Breast epithelium (tissue), 4 donors: ENCODE measurements at regions not wholly inside any gene's neighbourhood (a gene's known extent, or its start where the extent isn't known, plus 50 kb on each side); places are given as distances from the start of the nearest gene placed in this dataset.

Experiments used
- DNase-seq, 2 donors: peaks; one replicate each; pipeline ENCODE4 v3.0.0-alpha.2; 2019; ENCODE audit warnings: low spot score in 2 of 2
- H3K27ac ChIP-seq, 2 donors: fragments of 200-600 bp; sonication (generic) in 1 of 2; one replicate each; pipeline ENCODE4 v1.5.1; 2016 to 2019; ENCODE audit warnings: mild to moderate bottlenecking in 1 of 2
- H3K27me3 ChIP-seq, 2 donors: fragments of 200-600 bp; sonication (generic) in 1 of 2; one replicate each; pipeline versions ENCODE4 v1.5.1 to v1.6.0; 2017 to 2019; ENCODE audit warnings: control low read depth in 1 of 2, mild to moderate bottlenecking in 1 of 2
- H3K36me3 ChIP-seq: fragments of 200-600 bp; one replicate; pipeline ENCODE4 v1.5.1; 2019
- H3K4me1 ChIP-seq, 2 donors: fragments of 200-600 bp; sonication (generic); one replicate each; pipeline ENCODE4 v1.5.1; 2016 to 2019; ENCODE audit warnings: control low read depth in 1 of 2
- H3K4me3 ChIP-seq, 3 donors: fragments of 200-600 bp; sonication (generic); 1 replicate in 2 of 3; 2 replicates in 1 of 3; pipeline ENCODE4 v1.5.1; 2016 to 2019; ENCODE audit warnings: mild to moderate bottlenecking in 3 of 3, moderate library complexity in 2 of 3
- H3K9me3 ChIP-seq, 2 donors: fragments of 200-600 bp; sonication (generic) in 1 of 2; one replicate each; pipeline ENCODE4 v1.5.1; 2016 to 2019; ENCODE audit warnings: control low read depth in 1 of 2
- CTCF ChIP-seq, 3 donors: fragments of 450-650 bp; IDR thresholded peaks; one replicate each; pipeline ENCODE4 v1.5.1; 2016 to 2017; ENCODE audit warnings: antibody characterized with exemption in 3 of 3, mild to moderate bottlenecking in 3 of 3, moderate library complexity in 3 of 3
- POLR2A ChIP-seq: fragments of 450-650 bp; IDR thresholded peaks from one replicate; pipeline ENCODE4 v1.6.1; 2016; ENCODE audit warnings: antibody characterized with exemption, mild to moderate bottlenecking, moderate library complexity
- POLR2AphosphoS5 ChIP-seq, 3 donors: sonication (generic); formaldehyde crosslinking; IDR thresholded peaks; one replicate each; pipeline ENCODE4 v1.6.1; 2017; ENCODE audit warnings: antibody characterized with exemption in 3 of 3
- intact Hi-C: fragments of 100-400 bp; cut with DNase I; formaldehyde crosslinking; loops from one replicate; pipeline ENCODE4 v1.15.1; 2023; ENCODE audit warnings: low total_unique reads

- intact Hi-C loops, result loop anchor here (5.0 kb wide), 1 partner anchor 634 kb away; no protein-coding TSS in a partner anchor
Observed at GRCh38 chr3:16666206-16666605, 61.0 kb upstream of the DAZL start.

GRCh38 chr3:16667633-16668032 lies 62.4 kb upstream of the DAZL start:
- Histone ChIP-seq H3K27me3 (no peaks in the 10 kb centered on the region), H3K9me3 (no peaks in the 10 kb centered on the region), H3K4me3 (no peak overlapping the region), H3K27ac (no peak overlapping the region), H3K36me3 (no peaks in the 10 kb centered on the region), H3K4me1 (no peaks in the 10 kb centered on the region)
- intact Hi-C loops, result loop anchor here (5.0 kb wide), 1 partner anchor 635 kb away; no protein-coding TSS in a partner anchor
- DNase-seq, result no peak
- no peak for TF ChIP-seq CTCF (IDR thresholded peaks at IDR 0.05)
- TF ChIP-seq POLR2A, result no peak
- no peak for TF ChIP-seq POLR2AphosphoS5 (IDR thresholded peaks at IDR 0.05)

More at GRCh38 chr3:16666206-16666605, 61.0 kb upstream of the DAZL start:
- Histone ChIP-seq H3K27me3 (peaks cover 0 to 4% of the 10 kb centered on the region in 2 donors), H3K27ac (no peak overlapping the region), H3K4me3 (no peak overlapping the region), H3K36me3 (no peaks in the 10 kb centered on the region), H3K4me1 (no peaks in the 10 kb centered on the region), H3K9me3 (no peaks in the 10 kb centered on the region)
- DNase-seq, result no peak
- TF ChIP-seq POLR2AphosphoS5 (IDR thresholded peaks at IDR 0.05) (no peak), CTCF (IDR thresholded peaks at IDR 0.05) (no peak), POLR2A (no peak)

- no peaks in the 10 kb centered on the region for H3K9me3 ChIP-seq
- no peak for TF ChIP-seq POLR2A
- intact Hi-C loops, result loop anchor here (5.0 kb wide), 1 partner anchor 637 kb away; no protein-coding TSS in a partner anchor
- no peak for DNase-seq
- no peaks in the 10 kb centered on the region for H3K27me3 ChIP-seq
- H3K36me3 ChIP-seq, result no peaks in the 10 kb centered on the region
- no peak overlapping the region for H3K27ac ChIP-seq
- H3K4me1 ChIP-seq, result no peaks in the 10 kb centered on the region
- H3K4me3 ChIP-seq, result no peak overlapping the region
Observed at GRCh38 chr3:16668776-16669545, 63.7 kb upstream of the DAZL start.

GRCh38 chr3:16670191-16670590 lies 65.0 kb upstream of the DAZL start:
- TF ChIP-seq CTCF (IDR thresholded peaks at IDR 0.05) (no peak), POLR2AphosphoS5 (IDR thresholded peaks at IDR 0.05) (no peak), POLR2A (no peak)

GRCh38 chr3:16671690-16672089 lies 66.5 kb upstream of the DAZL start:
- intact Hi-C loops, result no loop called here
- TF ChIP-seq POLR2AphosphoS5 (IDR thresholded peaks at IDR 0.05) (no peak), POLR2A (no peak), CTCF (IDR thresholded peaks at IDR 0.05) (no peak)
- H3K27me3 ChIP-seq, result no peaks in the 10 kb centered on the region

More at GRCh38 chr3:16670191-16670590, 65.0 kb upstream of the DAZL start:
- Histone ChIP-seq H3K27ac (no peak overlapping the region), H3K4me3 (no peak overlapping the region), H3K4me1 (no peaks in the 10 kb centered on the region), H3K9me3 (peaks cover 0 to 2% of the 10 kb centered on the region in 2 donors), H3K27me3 (no peaks in the 10 kb centered on the region), H3K36me3 (no peaks in the 10 kb centered on the region)
- no peak for DNase-seq
- intact Hi-C loops, result no loop called here

More at GRCh38 chr3:16671690-16672089, 66.5 kb upstream of the DAZL start:
- no peaks in the 10 kb centered on the region for H3K36me3 ChIP-seq
- DNase-seq, result no peak
- no peak overlapping the region for H3K27ac ChIP-seq
- H3K9me3 ChIP-seq, result peaks cover 0 to 14% of the 10 kb centered on the region in 2 donors
- H3K4me3 ChIP-seq, result no peak overlapping the region
- H3K4me1 ChIP-seq, result no peaks in the 10 kb centered on the region
